ENCODE measurements at regions not wholly inside any gene's neighbourhood (a gene's known extent, or its start where the extent isn't known, plus 50 kb on each side); places are given as distances from the start of the nearest gene placed in this dataset.

GRCh38 chr11:115649461-115649860 lies 145.2 kb upstream of the CADM1 start:
- TF ChIP-seq POLR2A (IDR thresholded peaks at IDR 0.05): no peak
- no peak for TF ChIP-seq CTCF (IDR thresholded peaks at IDR 0.05)
